ENCODE measurements at regions not wholly inside any gene's neighbourhood (a gene's known extent, or its start where the extent isn't known, plus 50 kb on each side); places are given as distances from the start of the nearest gene placed in this dataset.
A peak's percentile ranks its signal among the peaks of the same experiment; 100 is the strongest.

GRCh38 chr3:59654480-59655417 is 604.9 kb upstream of the CFAP20DC start:
- intact Hi-C loops (cut with micrococcal nuclease), result no loop called here
- no peak for ATAC-seq
- DNase-seq, result no peak

GRCh38 chr3:59654123-59654479 is 604.3 kb upstream of the CFAP20DC start:
- ATAC-seq, result peak; percentile 92
- intact Hi-C loops (cut with micrococcal nuclease), result no loop called here
- peak; percentile 65 for DNase-seq

- no peak for DNase-seq
- intact Hi-C loops (cut with micrococcal nuclease), result no loop called here
- ATAC-seq, result peak; percentile 81
These were observed 603.7 kb upstream of the CFAP20DC start for GRCh38 chr3:59653405-59654122.

GRCh38 chr3:59644479-59645402 is 594.9 kb upstream of the CFAP20DC start:
- ATAC-seq (no peak), DNase-seq (no peak)
- intact Hi-C loops (cut with micrococcal nuclease), result no loop called here

- intact Hi-C loops (cut with micrococcal nuclease), result no loop called here
- ATAC-seq (peak; percentile 97), DNase-seq (peak; percentile 58)
These were observed 591.5 kb upstream of the CFAP20DC start for GRCh38 chr3:59641169-59641899.

GRCh38 chr3:59632760-59633573 is 583.1 kb upstream of the CFAP20DC start:
- ATAC-seq (peak; percentile 82), DNase-seq (no peak)
- intact Hi-C loops (cut with micrococcal nuclease), result no loop called here

- peak; percentile 77 for ATAC-seq
- intact Hi-C loops (cut with micrococcal nuclease), result no loop called here
- DNase-seq, result no peak
These were observed 581.7 kb upstream of the CFAP20DC start for GRCh38 chr3:59631482-59631881.

- intact Hi-C loops (cut with micrococcal nuclease), result no loop called here
- no peak for DNase-seq
- no peak for ATAC-seq
These were observed 571.2 kb upstream of the CFAP20DC start for GRCh38 chr3:59621037-59621436.

GRCh38 chr3:59620325-59620724 is 570.5 kb upstream of the CFAP20DC start:
- ATAC-seq (no peak), DNase-seq (no peak)
- intact Hi-C loops (cut with micrococcal nuclease), result no loop called here

- ATAC-seq (no peak), DNase-seq (no peak)
- intact Hi-C loops (cut with micrococcal nuclease), result no loop called here
These were observed 562.6 kb upstream of the CFAP20DC start for GRCh38 chr3:59612444-59612715.

GRCh38 chr3:59611649-59612443 is 562.0 kb upstream of the CFAP20DC start:
- no peak for DNase-seq
- no peak for ATAC-seq
- intact Hi-C loops (cut with micrococcal nuclease), result no loop called here

GRCh38 chr3:59609657-59610348 is 560.0 kb upstream of the CFAP20DC start:
- DNase-seq, result peak; percentile 77
- ATAC-seq, result peak; percentile 73
- intact Hi-C loops (cut with micrococcal nuclease), result no loop called here

GRCh38 chr3:59608356-59608755 is 558.5 kb upstream of the CFAP20DC start:
- no peak for DNase-seq
- intact Hi-C loops (cut with micrococcal nuclease), result no loop called here
- no peak for ATAC-seq

GRCh38 chr3:59607656-59608055 is 557.8 kb upstream of the CFAP20DC start:
- peak; percentile 30 for ATAC-seq
- intact Hi-C loops (cut with micrococcal nuclease), result no loop called here
- DNase-seq, result no peak

GRCh38 chr3:59606638-59607266 is 556.9 kb upstream of the CFAP20DC start:
- peak; percentile 77 for ATAC-seq

GRCh38 chr3:59605944-59606534 is 556.2 kb upstream of the CFAP20DC start:
- intact Hi-C loops (cut with micrococcal nuclease), result no loop called here
- DNase-seq (no peak), ATAC-seq (peak; percentile 75)

More at GRCh38 chr3:59606638-59607266, 556.9 kb upstream of the CFAP20DC start:
- DNase-seq, result no peak
- intact Hi-C loops (cut with micrococcal nuclease), result no loop called here

Measured in left ventricle myocardium superior (tissue), 1 donor.